GM19240 (cell line): ENCODE measurements at regions not wholly inside any gene's neighbourhood (a gene's known extent, or its start where the extent isn't known, plus 50 kb on each side); places are given as distances from the start of the nearest gene placed in this dataset.

ENCODE experiments used
- DNase-seq: peaks from one replicate; pipeline ENCODE4 v3.0.0; 2011; ENCODE audit warnings: low spot score; ENCODE audit not compliant: insufficient read length

DNA sequence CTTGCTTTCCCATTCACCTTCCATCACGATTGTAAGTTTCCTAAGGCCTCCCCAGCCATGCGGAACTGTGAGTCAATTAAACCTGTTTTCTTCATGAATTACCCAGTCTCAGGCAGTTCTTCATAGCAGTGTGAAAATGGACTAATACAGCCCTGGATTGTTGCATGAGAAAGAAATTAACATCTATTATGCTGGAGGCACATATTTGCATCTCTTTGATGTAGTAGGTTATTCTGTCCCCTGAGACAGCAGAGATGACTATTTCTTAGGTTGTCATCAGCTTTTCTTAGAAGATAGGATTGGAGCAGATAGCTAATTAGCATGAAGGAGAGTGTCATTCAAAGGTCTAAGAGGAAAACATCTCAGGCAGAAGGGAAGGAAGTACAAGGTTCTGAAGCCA, 166.2 kb downstream of the OMA1 start:
- DNase-seq: no peak

DNA sequence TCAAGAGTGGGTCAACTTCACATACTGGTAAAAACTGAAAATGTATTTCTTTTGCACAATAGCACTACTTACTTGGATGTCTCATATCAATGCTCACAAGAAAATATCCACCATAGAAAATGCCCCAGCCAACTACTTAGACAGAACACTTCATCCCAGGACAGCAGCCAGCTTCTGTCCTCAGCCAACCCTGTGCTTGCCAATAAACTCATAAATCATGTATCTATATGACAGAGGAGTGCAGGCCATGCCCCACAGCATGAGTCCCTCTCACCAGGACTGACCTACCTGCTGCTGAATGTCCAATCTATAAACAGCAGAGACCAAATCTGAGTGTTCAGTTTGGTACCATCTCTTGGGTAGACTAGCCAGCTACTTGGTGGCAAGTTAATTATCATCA, 179.3 kb downstream of the OMA1 start:
- DNase-seq: no peak

- DNase-seq: no peak
Observed at GRCh38 chr1:58365328-58365727, 181.2 kb downstream of the OMA1 start.

DNA sequence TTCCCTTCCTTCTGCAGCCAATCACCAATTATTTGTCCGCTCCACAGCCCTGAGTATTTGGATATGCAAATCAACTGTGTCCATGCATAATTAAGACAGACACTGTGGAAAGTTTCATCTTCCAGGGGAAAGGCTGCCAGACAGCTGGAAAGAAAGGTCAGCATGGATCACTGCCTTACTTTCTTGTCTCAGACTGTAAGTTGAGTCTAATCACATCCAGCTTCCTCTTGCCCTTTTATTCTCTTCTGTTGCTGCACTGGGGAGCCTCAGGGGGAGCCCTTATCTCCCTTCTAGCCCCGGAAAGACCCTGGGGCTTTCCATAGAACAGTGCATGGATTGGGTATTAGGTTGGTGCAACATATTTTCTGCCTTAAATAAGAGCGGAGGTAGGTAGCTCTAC, 182.9 kb downstream of the OMA1 start:
- no peak for DNase-seq

DNA sequence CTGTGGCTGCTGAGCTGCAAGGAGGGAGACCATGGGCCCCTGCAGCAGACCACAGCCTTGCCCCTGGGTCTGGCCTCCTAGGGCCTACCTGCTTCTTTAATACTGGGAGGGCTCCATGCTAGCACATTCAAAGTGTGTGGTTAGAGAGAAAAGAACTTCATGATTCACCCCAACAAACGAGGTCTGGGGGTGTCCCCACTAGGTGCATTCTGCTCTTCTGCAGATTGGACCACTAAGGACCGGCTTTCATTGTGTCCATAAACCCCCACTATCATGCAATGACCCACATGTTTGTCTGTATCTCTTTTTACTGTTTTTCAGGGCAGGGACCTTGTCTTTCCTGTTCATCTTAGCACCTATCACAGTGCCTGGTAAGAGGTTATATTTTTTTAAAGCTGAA, 185.4 kb downstream of the OMA1 start:
- no peak for DNase-seq

DNA sequence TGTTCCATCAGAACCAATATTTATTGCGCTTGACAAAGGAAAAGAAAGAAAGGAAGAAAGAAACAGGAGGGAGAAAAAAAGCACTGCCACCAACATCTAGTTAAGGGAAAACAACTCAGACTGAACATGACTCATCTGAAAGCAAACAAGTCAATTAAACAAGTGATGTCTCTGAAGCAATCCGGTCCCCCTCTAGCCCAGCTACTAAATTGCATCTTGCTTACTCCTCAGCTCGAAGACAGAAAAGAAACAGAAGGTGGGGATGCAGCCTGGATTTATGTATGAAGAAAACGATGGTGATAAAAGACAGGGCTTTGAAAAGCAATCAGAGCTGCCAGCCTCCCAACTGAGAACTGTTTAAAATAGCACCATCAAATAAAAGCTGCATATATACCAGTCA, 188.2 kb downstream of the OMA1 start:
- no peak for DNase-seq

- DNase-seq: no peak
Observed at GRCh38 chr1:58356402-58356801, 190.1 kb downstream of the OMA1 start.

DNA sequence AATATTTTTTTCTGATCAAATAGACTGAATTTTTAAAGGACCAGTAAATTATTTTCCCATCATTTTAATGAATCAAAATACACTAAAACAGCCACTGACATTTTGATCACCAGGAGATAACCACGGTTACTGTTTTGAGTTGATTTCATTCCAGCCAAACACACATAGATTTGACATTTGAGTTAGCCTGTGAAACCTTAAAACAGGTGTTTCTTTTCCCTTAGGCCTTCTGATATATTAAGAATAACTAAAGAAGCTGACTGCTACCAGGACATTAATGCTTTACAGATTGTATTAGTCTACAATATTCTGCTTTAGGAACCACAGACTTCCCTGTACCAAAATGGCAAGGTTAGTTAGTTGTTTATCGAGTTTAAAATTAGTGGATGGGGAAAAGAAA, 193.4 kb downstream of the OMA1 start:
- DNase-seq: no peak

- DNase-seq: no peak
Observed at GRCh38 chr1:58352476-58353092, 193.9 kb downstream of the OMA1 start.

DNA sequence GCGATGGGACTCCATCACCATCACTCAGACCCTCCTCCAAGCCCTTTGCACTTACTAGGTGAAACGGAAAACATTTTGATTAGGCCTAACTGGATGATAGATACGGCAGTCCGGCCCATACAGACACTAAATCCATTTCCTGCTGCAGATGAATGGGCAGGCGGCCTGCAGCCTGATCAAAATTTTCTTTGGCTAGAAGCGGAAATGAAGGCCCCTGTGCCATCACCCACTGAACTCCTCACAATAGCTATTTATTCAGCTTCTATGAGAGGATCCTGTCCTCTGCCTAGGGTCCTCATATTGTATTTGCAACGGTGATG, 200.5 kb downstream of the OMA1 start:
- no peak for DNase-seq

DNA sequence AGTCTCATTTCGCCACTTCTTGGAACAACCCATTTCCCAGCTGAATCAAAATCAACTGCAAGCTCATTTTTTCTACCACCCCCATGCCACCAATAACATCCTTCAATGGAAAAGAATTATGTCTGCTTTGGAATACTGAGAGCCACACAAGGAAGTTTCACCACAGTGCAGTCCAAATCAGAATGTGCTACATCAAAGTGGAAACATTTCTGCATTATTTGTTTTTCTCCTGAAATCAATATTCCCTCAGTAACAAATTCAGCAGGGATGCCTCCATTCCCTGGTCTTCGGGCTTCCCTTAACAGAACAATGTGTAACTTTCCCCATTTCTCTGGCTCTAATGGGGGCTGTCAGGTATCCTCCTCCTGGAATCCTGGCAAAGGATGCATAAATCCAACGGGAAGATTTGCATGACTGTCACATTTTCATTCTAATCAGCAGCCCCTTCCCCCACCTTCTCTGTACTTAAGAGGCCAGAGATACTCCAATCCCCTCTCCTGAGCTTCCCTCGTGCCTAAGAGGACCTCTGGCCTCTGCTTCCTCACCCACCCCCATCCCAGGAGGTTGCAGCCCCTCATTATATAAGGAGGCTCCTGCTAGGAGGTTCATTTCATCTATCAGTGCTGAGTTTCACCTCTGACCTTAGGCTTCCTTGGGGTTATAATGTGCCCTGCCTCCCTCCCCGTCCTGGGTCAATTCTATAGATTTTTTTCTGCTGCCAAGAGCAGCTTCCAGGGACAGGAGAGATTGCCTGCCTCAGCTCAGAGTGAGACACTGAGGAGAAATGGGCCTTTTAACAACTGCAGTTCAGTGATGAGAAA, 201.1 kb downstream of the OMA1 start:
- DNase-seq: no peak

DNA sequence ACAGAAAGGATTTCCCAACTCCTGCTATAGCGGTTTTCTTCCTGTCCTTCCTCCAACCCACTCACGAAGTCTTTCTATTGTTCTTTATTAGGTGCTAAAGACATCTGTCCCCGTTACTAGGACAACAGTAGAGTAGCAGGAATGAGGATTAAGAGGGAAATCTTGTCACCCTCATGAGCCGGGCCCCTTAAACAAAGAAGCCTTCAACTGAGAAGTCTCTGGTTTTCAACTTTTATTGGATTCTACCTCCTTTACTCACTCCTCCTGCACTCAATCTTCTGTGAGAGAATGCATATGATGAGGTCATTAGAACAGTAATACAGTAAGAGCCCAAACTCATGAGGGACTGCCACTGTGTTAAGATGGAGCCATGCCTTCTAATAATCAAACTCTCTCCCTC, 206.3 kb downstream of the OMA1 start:
- DNase-seq: no peak

DNA sequence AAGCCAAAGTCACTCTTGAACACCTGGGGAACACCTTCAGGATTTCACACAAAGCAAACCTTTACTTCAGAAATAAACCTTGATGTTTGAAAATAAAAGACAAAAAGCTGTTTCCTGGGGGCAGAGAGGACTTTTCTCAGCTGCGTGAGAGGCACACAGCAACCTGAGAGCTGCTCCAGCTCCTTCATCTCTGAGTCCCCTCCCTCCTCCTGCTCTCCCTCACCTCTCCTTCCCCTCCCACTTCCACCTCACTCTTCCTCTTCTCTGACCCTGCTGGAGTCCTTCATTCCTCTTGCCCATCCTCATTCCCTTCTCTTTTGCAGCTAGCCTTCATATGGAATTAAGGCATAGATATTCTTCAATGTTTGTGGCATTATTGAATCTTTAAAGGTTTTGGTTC, 208.4 kb downstream of the OMA1 start:
- DNase-seq: no peak

DNA sequence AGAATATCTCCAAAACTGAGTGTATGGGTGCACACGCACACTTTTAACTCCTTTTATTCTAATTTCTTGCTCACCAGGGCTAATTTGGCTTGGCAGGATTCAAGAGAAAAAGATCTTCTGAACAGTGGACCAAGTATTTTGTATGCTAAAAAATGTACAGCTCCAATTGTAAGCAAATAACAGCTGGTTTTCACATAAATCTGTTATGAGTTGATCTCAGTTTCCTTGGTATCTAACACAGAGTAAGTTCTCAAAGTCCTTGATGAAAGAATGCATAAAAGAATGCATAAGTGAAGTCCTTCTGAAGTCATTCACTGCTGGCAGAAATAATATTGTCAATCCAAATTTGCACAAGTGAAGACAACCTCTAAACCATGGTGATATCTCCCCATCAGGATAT, 213.0 kb downstream of the OMA1 start:
- DNase-seq: no peak

- DNase-seq: no peak
Observed at GRCh38 chr1:58331156-58331555, 215.4 kb downstream of the OMA1 start.

DNA sequence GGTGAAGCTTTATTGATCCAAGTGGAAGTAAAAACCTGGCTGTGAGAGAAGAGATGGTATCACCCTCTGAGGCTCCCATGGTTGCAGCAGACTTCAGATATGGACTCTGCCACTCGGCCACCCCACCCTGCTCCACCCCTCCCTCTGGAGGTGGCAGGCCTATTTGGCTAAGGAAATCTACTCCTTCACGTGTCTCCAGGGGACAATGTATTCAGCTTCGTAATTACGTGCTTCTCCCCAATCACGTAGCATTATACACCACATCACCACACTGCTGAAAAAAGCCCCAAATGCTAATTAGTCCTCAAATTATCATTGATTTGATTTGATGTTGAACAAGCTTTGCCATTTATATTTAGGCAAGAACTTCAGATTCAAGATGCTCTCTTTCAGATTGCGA, 220.7 kb downstream of the OMA1 start:
- DNase-seq: no peak

DNA sequence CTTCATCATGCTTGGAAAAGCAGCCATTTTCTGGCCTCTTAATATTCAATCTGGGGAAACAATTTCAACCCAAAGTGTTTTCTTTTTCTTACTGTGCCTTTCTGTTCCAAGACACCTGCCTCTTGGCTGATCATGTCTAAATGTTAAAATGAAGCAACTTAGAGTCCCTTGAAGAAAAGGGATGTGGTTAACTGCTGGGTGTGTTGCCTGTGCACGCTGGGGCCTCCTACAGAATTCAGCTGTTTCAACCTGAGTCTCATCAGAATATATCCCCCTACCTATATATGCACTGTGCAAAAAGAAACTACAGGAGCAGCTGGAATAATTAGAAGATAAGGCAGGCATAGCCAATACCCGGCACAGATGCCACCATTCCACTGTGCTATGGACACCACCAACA, 222.0 kb downstream of the OMA1 start:
- DNase-seq: no peak

GRCh38 chr1:58318157-58319005, 228.1 kb downstream of the OMA1 start:
- no peak for DNase-seq

- DNase-seq: no peak
Observed at GRCh38 chr1:58317694-58318093, 228.8 kb downstream of the OMA1 start.

- DNase-seq: no peak
Observed at GRCh38 chr1:58317086-58317485, 229.4 kb downstream of the OMA1 start.

DNA sequence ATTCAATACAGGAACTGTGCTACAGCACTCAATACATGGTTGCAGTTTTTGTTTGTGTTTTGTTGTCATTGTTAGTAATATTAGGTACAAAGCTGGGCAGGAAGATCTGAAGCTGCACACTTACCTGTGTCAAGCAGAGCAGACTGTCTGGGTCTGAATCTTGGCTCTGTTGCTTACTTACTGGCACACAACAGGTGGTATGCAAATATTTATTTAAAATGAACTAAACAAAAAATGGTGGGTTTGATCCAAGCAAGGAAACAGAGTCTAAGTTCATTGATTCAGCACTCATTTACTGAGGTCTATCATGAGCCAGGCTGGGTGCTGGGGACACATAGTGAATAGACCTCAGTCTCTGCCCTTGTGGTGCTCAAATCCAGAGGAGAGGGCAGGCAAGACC, 230.4 kb downstream of the OMA1 start:
- no peak for DNase-seq

GRCh38 chr1:58312971-58313563, 233.5 kb downstream of the OMA1 start:
- DNase-seq: no peak
